NOMO-1 (cell line): ENCODE measurements at regions not wholly inside any gene's neighbourhood (a gene's known extent, or its start where the extent isn't known, plus 50 kb on each side); places are given as distances from the start of the nearest gene placed in this dataset.

Experiments used
- DNase-seq, 2 experiments: peaks; one replicate each; lab custom pipeline; 2025; ENCODE audit not compliant: unreplicated experiment in 2 of 2; lab: John Stamatoyannopoulos, UW

GRCh38 chr3:176798680-176799079 lies 398.6 kb downstream of the TBL1XR1 start:
- no peak for DNase-seq

GRCh38 chr3:176796371-176796770 lies 400.9 kb downstream of the TBL1XR1 start:
- DNase-seq: no peak

- DNase-seq: no peak
These were observed 401.4 kb downstream of the TBL1XR1 start for GRCh38 chr3:176795891-176796290.

- DNase-seq: no peak
These were observed 402.9 kb downstream of the TBL1XR1 start for GRCh38 chr3:176794406-176794805.

DNA sequence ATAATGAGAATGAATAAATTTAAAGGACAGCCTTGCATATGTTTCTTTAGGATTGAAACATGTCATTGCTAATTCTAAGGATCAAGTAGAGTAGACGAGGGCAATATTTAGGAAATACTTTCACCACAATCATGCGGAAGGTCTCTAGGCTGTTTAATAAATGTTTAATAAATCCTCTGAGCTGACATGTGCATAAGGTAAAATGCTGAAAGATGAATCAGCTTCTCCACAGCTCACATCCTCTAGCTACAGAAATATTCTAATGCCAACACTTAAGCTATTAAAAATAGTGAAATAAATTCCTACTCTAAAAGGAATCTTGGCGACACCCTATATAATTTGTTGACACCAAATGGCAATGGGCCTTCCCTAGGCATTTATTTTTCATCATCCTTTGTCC lies 407.3 kb downstream of the TBL1XR1 start:
- no peak for DNase-seq

DNA sequence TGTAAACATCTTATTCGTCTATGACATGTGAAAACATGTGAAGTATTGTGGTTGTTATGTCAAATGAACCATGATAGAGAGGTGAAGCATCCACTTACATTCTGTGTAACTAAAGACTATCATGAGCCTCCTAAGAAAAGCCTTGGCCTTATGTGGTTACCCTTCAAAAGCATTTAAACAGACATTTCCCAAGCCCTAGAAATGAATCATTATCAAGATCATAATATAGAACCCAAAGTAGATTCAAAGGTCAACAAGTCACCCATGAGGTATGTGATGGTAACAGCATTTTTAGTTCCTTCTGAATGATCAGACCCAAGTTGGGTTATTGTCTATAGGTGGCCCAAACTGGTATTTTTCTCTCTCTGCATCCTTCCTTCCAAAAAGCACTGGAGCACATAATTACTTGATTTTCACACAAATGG lies 408.0 kb downstream of the TBL1XR1 start:
- DNase-seq: no peak

- no peak for DNase-seq
These were observed 409.8 kb downstream of the TBL1XR1 start for GRCh38 chr3:176787506-176787905.

- no peak for DNase-seq
These were observed 412.1 kb downstream of the TBL1XR1 start for GRCh38 chr3:176785171-176785570.

- DNase-seq: no peak
These were observed 416.5 kb downstream of the TBL1XR1 start for GRCh38 chr3:176780766-176781165.

DNA sequence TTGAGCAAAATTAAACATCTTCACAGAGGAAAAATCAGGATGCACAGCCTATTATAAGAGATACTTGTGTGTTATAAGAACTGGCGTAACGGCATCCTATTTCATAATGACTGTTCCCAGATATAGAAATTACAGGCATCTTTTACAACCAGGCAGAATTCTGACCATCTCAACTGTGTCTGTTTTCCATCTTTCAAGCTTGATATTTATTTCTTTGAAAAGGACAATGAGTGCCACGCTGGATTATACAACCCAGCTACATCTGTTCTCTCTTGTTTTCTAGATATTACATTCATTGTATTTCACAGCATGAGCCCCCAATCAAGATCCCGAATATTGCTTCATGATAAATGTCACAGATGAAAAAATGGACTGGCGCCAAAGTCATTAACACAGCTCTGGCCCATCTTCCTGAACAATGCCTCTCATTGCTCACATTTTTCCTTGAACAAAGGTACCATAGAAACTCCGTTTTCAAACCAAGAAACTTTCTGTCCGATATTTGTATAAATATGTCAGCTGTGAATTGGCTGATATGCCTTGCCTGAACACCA lies 420.6 kb downstream of the TBL1XR1 start:
- DNase-seq: no peak

DNA sequence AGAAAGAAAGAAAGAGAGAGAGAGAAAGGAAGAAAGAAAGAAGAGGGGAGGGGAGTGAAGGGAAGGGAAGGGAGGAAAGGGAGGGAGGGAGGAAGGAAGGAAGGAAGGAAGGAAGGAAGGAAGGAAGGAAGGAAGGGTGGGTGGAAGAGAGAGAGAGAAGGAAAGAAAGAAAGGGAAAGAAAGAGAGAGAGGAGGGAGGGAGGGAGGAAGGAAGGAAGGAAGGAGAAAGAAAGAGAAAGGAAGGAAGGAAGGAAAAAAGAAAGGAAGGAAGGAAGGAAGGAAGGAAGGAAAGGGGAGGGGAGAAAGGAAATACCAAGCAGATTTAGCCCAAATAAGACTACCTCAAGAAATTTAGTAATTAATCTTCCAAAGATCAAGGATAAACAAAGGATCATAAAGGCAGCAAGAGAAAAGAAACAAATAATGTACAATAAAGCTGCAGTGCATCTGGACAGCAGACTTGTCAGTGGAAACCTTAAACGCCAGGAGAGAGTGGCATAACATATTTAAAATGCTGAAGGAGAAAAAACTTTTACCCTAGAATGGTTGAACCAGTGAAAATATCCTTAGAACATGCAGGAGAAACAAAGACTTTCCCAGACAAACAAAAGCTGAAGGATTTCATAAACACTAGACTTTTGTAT lies 427.6 kb downstream of the TBL1XR1 start:
- DNase-seq: no peak

GRCh38 chr3:176767385-176767784 lies 429.9 kb downstream of the TBL1XR1 start:
- DNase-seq: no peak

DNA sequence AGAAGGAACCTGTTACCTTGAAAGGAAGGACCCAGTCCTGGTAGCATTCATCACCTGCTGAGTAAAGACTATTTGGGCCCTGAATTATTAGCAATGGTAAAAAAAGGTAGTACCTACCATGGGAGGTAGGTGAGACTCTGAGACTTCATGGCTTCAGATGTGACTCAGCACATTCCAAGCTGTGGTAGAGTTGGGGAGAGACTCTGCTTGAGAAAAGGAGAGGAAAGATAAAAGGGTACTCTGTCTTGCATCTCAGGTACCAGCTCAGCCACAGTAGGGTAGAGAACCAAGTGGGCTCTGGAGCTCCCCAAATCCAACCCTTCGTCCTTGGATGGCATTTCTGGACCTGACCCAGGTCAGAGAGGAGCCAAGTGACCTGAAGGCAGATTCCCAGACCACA lies 430.4 kb downstream of the TBL1XR1 start:
- no peak for DNase-seq

GRCh38 chr3:176765382-176765900 lies 431.8 kb downstream of the TBL1XR1 start:
- DNase-seq: no peak

- DNase-seq: no peak
These were observed 437.3 kb downstream of the TBL1XR1 start for GRCh38 chr3:176759815-176760506.

DNA sequence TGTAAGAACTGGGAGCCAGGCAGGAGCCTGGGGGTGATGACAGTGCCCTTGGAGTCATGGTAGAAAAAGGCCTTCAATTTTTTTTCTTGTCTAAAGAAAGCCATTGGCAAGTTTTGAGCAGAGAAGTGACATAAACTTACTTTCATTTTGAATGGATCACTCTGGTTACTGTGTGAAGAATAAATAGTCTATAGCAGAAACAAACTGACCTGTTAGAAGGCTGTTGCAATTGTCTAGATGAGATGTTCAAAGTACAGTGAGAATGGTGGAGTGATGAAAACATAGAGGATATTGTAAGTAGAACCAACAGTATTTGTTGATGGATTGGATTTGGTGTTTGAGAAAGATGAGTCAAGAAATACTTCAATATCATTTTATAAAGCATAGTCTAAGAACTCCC lies 439.9 kb downstream of the TBL1XR1 start:
- no peak for DNase-seq

GRCh38 chr3:176755977-176756376 lies 441.3 kb downstream of the TBL1XR1 start:
- DNase-seq: no peak

GRCh38 chr3:176755552-176755951 lies 441.7 kb downstream of the TBL1XR1 start:
- no peak for DNase-seq

DNA sequence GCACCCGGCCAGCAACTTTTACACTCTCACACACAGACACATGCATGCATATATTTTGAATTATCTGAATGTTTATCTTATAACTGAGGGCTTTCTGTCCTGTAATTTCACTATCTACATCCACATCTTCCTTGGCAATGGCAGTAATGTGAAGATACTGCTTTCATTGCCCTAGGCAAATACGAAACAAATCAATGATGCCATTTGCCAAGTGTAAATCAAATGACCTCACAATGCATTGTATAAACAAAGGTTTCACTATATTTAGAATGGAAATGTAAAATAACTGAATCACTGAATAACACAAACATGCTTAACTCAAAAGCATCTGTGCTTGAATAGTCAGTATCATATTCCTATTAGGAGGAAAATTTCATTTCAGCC lies 455.6 kb downstream of the TBL1XR1 start:
- DNase-seq: no peak

DNA sequence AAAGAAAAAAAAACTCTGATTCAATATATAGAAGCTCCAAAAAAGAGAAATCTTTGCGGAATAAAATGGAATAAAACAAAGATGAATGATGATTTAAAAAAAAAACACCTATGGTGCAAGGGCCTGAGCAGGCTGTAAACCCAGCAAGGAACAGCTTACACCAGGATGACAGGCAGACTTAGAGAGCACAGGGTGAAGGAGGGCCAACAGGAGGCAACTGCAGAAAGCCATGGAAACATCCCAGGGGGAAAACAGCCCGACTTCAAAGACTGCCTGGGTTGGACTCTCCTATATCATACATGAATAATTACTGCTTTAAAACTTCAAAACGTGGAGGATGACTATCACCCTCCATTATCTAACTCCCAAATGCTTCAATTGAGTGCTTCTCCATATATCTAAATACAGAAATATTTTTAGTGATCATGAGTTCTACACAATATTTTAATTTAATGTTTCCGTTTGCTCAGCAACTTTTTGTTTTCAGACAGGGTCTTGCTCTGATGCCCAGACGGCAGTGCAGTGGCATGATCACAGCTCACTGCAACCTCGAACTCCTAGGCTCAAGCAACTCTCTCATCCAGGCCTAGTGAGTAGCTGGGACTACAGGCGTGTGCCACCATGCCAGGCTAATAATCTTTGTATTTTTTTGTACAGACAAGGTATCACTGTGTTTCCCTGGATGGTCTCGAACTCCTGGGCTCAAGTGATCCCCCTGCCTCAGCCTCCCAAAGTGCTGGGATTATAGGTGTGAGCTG lies 456.2 kb downstream of the TBL1XR1 start:
- no peak for DNase-seq

DNA sequence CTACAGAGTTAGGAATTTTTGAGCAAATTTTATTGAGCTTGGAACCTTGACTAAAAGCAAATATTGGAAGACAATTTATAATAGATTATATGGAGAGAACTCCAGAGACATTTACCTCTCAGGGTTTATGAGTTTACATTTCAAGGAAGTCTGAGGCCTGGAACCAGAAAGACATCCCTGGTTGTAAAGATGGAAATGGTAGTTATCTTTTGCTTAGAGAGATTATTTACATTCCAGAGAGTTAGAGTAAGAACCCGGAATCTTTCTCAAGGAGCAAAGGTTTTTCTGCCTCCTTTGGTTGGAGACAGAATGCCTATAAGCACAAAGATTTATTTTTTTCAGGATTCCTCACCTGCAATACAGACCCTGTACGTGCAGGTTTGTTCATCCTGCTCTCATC lies 458.1 kb downstream of the TBL1XR1 start:
- DNase-seq: no peak
